ENCODE measurements at regions not wholly inside any gene's neighbourhood (a gene's known extent, or its start where the extent isn't known, plus 50 kb on each side); places are given as distances from the start of the nearest gene placed in this dataset.

GRCh38 chr10:9023206-9023605 lies 968.7 kb downstream of the GATA3 start:
- TF ChIP-seq POLR2A (IDR thresholded peaks at IDR 0.05) = no peak
- TF ChIP-seq, protein P1, sequence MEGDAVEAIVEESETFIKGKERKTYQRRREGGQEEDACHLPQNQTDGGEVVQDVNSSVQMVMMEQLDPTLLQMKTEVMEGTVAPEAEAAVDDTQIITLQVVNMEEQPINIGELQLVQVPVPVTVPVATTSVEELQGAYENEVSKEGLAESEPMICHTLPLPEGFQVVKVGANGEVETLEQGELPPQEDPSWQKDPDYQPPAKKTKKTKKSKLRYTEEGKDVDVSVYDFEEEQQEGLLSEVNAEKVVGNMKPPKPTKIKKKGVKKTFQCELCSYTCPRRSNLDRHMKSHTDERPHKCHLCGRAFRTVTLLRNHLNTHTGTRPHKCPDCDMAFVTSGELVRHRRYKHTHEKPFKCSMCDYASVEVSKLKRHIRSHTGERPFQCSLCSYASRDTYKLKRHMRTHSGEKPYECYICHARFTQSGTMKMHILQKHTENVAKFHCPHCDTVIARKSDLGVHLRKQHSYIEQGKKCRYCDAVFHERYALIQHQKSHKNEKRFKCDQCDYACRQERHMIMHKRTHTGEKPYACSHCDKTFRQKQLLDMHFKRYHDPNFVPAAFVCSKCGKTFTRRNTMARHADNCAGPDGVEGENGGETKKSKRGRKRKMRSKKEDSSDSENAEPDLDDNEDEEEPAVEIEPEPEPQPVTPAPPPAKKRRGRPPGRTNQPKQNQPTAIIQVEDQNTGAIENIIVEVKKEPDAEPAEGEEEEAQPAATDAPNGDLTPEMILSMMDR (IDR thresholded peaks at IDR 0.05) = no peak

All from thyroid gland (tissue), 4 donors.